ENCODE measurements at regions not wholly inside any gene's neighbourhood (a gene's known extent, or its start where the extent isn't known, plus 50 kb on each side); places are given as distances from the start of the nearest gene placed in this dataset.
A peak's percentile ranks its signal among the peaks of the same experiment; 100 is the strongest.

DNA sequence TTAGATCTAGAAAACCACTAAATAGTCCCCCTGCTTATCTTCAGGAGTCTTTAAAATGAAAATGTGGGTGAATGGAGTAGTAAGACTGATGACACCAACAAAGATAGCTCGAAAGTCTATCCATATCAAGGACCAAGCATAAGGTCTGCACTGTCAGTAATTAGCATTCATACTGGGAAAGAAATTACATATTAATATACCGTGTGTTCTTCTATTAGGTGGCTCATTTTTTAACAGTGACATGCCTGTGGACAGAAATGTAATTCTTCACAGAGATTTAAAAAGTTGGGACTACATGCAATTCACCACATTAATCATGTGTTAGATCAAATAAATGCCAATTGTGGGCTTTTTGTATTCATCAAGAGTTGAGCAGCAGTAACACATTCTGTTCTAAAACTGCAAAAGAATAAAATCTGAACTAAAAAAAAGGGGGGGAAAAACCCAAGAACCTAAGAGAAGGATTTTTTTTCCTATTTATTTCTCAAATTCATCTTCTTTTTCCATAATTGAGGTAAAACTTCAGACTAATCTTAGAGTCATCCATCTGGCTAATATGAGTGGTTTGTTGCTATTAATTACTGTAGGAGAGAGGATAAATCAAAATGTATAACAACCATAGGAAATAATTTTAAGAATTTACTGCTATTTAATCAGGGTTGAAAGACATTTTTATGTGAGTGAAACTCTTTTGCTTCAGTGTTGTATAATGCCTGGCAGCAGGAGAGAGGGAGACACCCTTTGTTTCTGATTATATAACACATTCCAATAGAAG lies 386.7 kb upstream of the IGFBP7 start:
- TF ChIP-seq, protein P1, sequence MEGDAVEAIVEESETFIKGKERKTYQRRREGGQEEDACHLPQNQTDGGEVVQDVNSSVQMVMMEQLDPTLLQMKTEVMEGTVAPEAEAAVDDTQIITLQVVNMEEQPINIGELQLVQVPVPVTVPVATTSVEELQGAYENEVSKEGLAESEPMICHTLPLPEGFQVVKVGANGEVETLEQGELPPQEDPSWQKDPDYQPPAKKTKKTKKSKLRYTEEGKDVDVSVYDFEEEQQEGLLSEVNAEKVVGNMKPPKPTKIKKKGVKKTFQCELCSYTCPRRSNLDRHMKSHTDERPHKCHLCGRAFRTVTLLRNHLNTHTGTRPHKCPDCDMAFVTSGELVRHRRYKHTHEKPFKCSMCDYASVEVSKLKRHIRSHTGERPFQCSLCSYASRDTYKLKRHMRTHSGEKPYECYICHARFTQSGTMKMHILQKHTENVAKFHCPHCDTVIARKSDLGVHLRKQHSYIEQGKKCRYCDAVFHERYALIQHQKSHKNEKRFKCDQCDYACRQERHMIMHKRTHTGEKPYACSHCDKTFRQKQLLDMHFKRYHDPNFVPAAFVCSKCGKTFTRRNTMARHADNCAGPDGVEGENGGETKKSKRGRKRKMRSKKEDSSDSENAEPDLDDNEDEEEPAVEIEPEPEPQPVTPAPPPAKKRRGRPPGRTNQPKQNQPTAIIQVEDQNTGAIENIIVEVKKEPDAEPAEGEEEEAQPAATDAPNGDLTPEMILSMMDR (IDR thresholded peaks at IDR 0.05): no peak
- ATAC-seq (ENCODE audit: low FRiP score): no peak

DNA sequence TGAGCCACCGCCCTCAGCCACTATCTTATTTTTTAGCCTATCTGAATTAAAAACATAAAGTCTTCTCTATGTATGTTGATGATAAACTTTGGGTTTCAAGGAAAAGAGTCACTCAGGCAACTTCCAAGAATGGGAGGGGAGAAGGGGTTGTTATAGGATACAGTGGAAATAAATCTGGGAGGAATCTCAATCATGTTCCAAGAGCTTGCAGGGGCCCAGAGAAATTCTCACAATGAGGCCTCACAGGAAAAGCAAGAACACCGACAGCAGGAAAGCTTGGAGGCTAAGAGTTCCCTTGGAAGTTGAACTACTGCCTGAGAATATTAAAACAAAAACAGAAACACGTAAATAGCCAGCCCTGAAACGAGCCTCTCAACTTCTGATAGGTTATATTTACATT lies 384.6 kb upstream of the IGFBP7 start:
- ATAC-seq (ENCODE audit: low FRiP score) (no peak), DNase-seq (ENCODE audit: low spot score) (no peak)
- TF ChIP-seq, protein P1 (IDR thresholded peaks at IDR 0.05): no peak

More for the DNA sequence above, 386.7 kb upstream of the IGFBP7 start:
- DNase-seq (ENCODE audit: low spot score): no peak

DNA sequence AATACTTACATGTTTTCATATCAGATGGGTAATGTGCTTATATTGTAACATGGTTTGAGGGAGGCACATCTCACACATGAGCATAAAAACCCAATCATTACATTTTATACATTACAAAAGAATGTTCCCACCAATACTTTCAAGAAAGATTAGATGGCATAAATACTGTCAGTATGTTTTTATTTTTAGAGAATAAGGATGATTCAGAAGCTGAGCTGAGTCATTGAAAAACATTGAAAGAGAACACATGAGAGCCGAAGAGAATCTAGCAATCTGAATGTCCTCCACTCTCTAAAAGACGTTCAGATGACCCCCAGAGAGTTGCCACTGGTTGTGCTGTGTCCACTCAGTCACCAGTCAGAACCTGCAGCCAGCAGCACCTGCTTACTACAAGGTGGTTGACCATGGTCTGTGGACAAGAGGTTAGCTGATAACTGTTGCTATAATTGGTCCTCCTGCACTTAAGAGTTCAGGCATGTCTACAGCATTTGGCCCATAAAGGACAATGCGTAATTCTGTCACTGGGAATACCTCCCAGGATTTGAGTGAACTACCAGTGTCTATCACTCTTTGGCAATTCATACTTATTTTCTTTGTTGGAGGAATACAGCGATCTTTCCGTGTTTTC lies 382.2 kb upstream of the IGFBP7 start:
- ATAC-seq (ENCODE audit: low FRiP score) (peak; percentile 39), DNase-seq (ENCODE audit: low spot score) (no peak)
- TF ChIP-seq, protein P1 (IDR thresholded peaks at IDR 0.05): no peak

DNA sequence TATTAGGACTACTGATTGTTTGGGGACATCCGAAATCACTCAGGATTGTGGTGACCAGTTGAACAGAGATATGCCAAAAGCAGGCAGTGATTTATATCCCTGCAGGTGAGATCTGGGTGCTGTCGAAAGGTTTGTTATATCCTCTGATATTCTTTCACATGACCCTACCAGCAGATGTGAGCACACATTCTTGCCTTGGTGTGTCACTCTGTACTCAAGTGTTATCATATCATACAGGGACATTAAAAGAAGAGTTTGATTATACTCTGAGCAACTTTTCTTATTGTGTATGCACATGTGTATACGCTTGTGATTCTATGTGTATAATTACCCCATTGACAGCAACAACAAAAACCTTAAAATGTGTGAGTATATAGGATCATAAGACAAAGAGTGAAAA lies 381.2 kb upstream of the IGFBP7 start:
- no peak for ATAC-seq (ENCODE audit: low FRiP score)
- DNase-seq (ENCODE audit: low spot score): no peak
- TF ChIP-seq, protein P1 (IDR thresholded peaks at IDR 0.05): no peak

DNA sequence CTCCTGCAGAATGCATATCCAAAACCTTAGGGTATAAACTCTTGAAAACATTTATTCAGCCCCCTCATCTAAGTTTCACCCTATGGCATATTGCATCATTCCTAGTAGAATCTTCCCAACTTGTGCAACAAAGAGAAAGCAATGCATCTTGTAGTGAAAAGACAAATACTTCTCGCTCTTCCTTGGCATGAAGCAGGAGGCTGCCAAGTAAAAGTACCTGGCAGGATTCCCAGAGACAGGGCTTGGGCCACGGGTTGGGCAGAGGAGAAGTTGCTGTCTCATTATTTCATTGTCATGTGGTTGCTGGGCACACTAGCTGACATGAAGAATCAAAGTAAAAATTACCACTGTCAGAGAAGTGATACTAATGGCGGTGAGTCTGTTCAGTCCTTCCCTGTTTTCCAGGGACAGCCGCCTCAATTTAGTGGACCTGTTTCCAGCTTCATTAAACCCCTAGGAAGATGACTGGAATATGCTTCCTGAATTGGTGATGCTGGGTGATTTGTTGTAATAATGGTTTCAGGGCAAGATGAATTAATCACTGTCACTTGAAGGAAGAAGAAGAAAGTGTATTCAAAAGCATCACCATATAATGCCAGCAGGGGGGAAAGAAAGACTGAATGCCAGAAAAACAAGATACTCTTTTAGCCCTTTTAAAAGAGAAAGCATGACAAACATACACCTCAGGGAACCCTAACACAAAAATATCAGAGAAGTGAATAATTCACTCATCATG lies 380.5 kb upstream of the IGFBP7 start:
- TF ChIP-seq, protein P1 (IDR thresholded peaks at IDR 0.05): no peak
- ATAC-seq (ENCODE audit: low FRiP score): peak; percentile 87
- DNase-seq (ENCODE audit: low spot score): no peak

DNA sequence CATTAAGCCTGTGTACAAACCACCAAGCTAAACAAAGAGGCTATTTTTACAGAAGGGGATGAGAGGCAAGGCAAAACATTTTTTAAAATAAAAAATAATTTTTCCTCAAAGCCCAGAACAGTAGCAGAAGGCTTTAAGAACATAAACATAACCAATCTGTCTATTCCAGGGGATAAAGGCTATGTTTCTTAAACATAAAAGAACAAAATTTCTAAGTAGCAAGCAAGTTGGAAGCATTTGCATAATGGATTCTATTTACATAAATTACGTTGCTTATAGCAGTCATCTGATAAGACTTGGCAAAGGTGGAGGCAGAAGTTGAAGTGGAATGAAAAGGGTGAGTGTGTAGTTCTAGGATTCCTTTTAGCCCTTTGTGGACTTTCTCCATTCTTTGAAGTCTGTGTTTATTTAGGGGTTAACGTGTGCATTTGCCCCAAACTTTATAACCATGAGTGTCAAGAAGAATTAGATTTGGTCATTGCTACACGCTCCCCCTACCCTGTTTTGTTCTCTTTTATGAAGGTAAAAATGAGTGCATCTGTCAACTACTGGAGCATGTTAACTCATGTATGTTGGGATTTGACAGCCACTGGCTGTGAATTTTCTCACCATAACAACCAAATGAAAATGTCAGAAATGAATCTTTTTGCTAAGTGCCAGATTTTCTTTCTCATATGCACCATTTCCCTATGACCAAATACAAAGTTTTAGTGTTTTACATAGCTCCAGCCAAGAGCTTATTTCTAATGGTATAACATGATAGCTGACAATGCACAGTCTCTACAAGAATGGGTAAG lies 378.4 kb upstream of the IGFBP7 start:
- DNase-seq (ENCODE audit: low spot score) (no peak), ATAC-seq (ENCODE audit: low FRiP score) (no peak)
- TF ChIP-seq, protein P1 (IDR thresholded peaks at IDR 0.05): no peak

All from omental fat pad (tissue), 3 donors.